ENCODE measurements at regions not wholly inside any gene's neighbourhood (a gene's known extent, or its start where the extent isn't known, plus 50 kb on each side); places are given as distances from the start of the nearest gene placed in this dataset.

DNA sequence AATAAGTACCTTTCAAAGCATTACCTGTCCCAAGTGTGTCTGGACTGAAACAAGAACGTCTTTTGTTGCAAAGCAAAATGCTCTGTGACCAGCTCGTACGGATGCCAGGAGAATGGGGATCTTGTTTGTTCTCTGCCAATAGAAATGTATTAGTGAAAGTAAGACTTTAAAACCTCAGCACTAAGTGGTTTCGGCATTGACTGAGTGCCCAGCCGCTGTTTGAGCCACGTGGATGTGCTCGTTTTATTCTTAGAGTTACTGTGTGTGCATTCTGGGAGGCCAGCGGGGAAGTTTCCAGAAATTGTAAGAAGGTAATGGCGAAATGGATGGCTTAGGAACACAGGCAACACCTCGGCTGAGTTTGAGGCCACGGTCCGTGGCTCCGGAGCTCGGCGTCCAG is 117.1 kb upstream of the USP29 start:
- intact Hi-C loops (cut with DNase I) = no loop called here
- DNase-seq = no peak
- TF ChIP-seq, protein P1, sequence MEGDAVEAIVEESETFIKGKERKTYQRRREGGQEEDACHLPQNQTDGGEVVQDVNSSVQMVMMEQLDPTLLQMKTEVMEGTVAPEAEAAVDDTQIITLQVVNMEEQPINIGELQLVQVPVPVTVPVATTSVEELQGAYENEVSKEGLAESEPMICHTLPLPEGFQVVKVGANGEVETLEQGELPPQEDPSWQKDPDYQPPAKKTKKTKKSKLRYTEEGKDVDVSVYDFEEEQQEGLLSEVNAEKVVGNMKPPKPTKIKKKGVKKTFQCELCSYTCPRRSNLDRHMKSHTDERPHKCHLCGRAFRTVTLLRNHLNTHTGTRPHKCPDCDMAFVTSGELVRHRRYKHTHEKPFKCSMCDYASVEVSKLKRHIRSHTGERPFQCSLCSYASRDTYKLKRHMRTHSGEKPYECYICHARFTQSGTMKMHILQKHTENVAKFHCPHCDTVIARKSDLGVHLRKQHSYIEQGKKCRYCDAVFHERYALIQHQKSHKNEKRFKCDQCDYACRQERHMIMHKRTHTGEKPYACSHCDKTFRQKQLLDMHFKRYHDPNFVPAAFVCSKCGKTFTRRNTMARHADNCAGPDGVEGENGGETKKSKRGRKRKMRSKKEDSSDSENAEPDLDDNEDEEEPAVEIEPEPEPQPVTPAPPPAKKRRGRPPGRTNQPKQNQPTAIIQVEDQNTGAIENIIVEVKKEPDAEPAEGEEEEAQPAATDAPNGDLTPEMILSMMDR (IDR thresholded peaks at IDR 0.05; ENCODE audit: borderline replicate concordance, extremely low read depth, insufficient read depth) = no peak
- no peak overlapping the region for H3K4me3 ChIP-seq (ENCODE audit: low read length in 3 of 3)
- no peak overlapping the region for H3K27ac ChIP-seq (ENCODE audit: low read depth in 2 of 2, low read length in 2 of 2)
- no peaks in the 10 kb centered on the region for H3K4me1 ChIP-seq (ENCODE audit: control insufficient read depth in 2 of 3, insufficient read depth in 2 of 3, low read depth in 1 of 3, low read length in 3 of 3)
- no peaks in the 10 kb centered on the region for H3K36me3 ChIP-seq (ENCODE audit: control insufficient read depth in 2 of 3, insufficient read depth in 3 of 3, low read length in 3 of 3)
- no peaks in the 10 kb centered on the region for H3K27me3 ChIP-seq (ENCODE audit: control insufficient read depth, insufficient read depth, low read length)
- H3K9me3 ChIP-seq (ENCODE audit: control insufficient read depth in 2 of 3, insufficient read depth in 1 of 3, low read length in 3 of 3) = no peaks in the 10 kb centered on the region
- no peak for FAIRE-seq
- H3K9ac ChIP-seq (ENCODE audit: low read length in 3 of 3) = no peak overlapping the region

DNA sequence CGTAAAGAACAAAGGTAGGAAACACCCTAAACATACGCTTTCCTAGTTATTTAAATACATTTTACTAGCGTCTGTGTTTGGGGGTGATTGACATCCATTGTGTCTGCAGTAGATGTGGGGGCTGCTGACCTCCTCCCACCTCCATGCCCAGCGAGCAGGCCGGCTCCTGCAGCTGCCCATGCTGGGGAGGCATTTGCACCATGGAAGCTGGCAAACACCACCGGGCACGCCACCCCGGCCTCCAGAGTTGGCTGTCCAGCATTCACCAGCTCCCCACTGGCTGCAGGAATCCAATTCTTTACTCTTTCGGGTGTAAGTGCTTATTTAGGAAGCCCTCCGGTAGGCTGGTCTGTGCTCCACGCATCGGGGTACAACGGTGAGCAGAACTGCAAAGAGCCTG is 115.4 kb upstream of the USP29 start:
- Histone ChIP-seq H3K4me3 (ENCODE audit: low read length in 3 of 3) (no peak overlapping the region), H3K9ac (ENCODE audit: low read length in 3 of 3) (no peak overlapping the region), H3K27ac (ENCODE audit: low read depth in 2 of 2, low read length in 2 of 2) (no peak overlapping the region), H3K36me3 (ENCODE audit: control insufficient read depth in 2 of 3, insufficient read depth in 3 of 3, low read length in 3 of 3) (no peaks in the 10 kb centered on the region), H3K4me1 (ENCODE audit: control insufficient read depth in 2 of 3, insufficient read depth in 2 of 3, low read depth in 1 of 3, low read length in 3 of 3) (no peaks in the 10 kb centered on the region), H3K27me3 (ENCODE audit: control insufficient read depth, insufficient read depth, low read length) (no peaks in the 10 kb centered on the region), H3K9me3 (ENCODE audit: control insufficient read depth in 2 of 3, insufficient read depth in 1 of 3, low read length in 3 of 3) (no peaks in the 10 kb centered on the region)
- TF ChIP-seq, protein P1 (IDR thresholded peaks at IDR 0.05; ENCODE audit: borderline replicate concordance, extremely low read depth, insufficient read depth) = no peak
- intact Hi-C loops (cut with DNase I) = no loop called here
- no peak for FAIRE-seq
- no peak for DNase-seq

DNA sequence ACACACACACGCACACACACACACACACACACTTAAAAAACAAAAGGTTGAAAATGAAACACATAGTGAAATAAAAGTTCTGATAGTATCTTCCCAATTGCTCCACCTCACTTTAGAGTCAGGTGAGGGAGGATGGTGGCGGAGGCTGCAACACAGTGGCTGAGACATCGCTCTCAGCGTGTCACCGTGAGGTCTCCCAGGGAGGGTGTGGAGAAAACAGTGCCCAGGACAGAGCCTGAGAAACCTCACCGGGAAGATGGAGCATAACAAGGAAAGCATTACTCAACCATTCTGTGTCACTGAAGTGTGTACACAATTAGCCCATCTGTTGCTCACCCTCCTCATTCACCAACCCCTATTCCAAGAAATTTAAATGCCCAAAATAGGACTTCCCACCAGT is 111.4 kb upstream of the USP29 start:
- no peaks in the 10 kb centered on the region for H3K27me3 ChIP-seq (ENCODE audit: control insufficient read depth, insufficient read depth, low read length)
- H3K4me3 ChIP-seq (ENCODE audit: low read length in 3 of 3) = no peak overlapping the region
- DNase-seq (no peak), FAIRE-seq (no peak)
- H3K36me3 ChIP-seq (ENCODE audit: control insufficient read depth in 2 of 3, insufficient read depth in 3 of 3, low read length in 3 of 3) = no peaks in the 10 kb centered on the region
- peaks cover 0 to 2% (median 0%) of the 10 kb centered on the region in 3 donors for H3K9me3 ChIP-seq (ENCODE audit: control insufficient read depth in 2 of 3, insufficient read depth in 1 of 3, low read length in 3 of 3)
- no peak overlapping the region for H3K9ac ChIP-seq (ENCODE audit: low read length in 3 of 3)
- TF ChIP-seq, protein P1 (IDR thresholded peaks at IDR 0.05; ENCODE audit: borderline replicate concordance, extremely low read depth, insufficient read depth) = no peak
- intact Hi-C loops (cut with DNase I) = no loop called here
- H3K4me1 ChIP-seq (ENCODE audit: control insufficient read depth in 2 of 3, insufficient read depth in 2 of 3, low read depth in 1 of 3, low read length in 3 of 3) = no peaks in the 10 kb centered on the region
- H3K27ac ChIP-seq (ENCODE audit: low read depth in 2 of 2, low read length in 2 of 2) = no peak overlapping the region

DNA sequence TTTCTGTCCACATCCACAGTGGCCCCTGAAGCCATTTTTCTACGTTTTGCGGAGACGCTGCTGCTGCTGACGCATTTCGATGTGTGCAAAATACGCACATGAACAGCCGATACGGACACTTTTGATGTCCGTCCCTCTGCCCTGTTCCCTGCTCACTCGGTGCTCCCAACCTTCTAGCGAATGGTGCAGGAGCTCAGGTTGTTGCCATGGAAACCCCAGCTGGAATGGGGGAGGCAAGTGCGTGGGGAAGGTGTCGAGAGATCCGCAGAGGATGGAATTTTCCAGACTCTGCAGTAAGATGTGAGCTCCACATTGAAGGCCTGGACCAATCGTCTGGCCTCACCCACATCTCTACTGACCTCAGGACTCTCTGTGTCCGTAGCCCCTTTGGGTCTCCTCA is 109.2 kb upstream of the USP29 start:
- no peaks in the 10 kb centered on the region for H3K27me3 ChIP-seq (ENCODE audit: control insufficient read depth, insufficient read depth, low read length)
- intact Hi-C loops (cut with DNase I) = no loop called here
- no peaks in the 10 kb centered on the region for H3K36me3 ChIP-seq (ENCODE audit: control insufficient read depth in 2 of 3, insufficient read depth in 3 of 3, low read length in 3 of 3)
- no peak overlapping the region for H3K4me3 ChIP-seq (ENCODE audit: low read length in 3 of 3)
- H3K27ac ChIP-seq (ENCODE audit: low read depth in 2 of 2, low read length in 2 of 2) = no peak overlapping the region
- TF ChIP-seq, protein P1 (IDR thresholded peaks at IDR 0.05; ENCODE audit: borderline replicate concordance, extremely low read depth, insufficient read depth) = no peak
- H3K9ac ChIP-seq (ENCODE audit: low read length in 3 of 3) = no peak overlapping the region
- H3K9me3 ChIP-seq (ENCODE audit: control insufficient read depth in 2 of 3, insufficient read depth in 1 of 3, low read length in 3 of 3) = peaks cover 0 to 2% (median 0%) of the 10 kb centered on the region in 3 donors
- no peak for DNase-seq
- FAIRE-seq = no peak
- no peaks in the 10 kb centered on the region for H3K4me1 ChIP-seq (ENCODE audit: control insufficient read depth in 2 of 3, insufficient read depth in 2 of 3, low read depth in 1 of 3, low read length in 3 of 3)

All from kidney (tissue), 13 donors.